ENCODE measurements at regions not wholly inside any gene's neighbourhood (a gene's known extent, or its start where the extent isn't known, plus 50 kb on each side); places are given as distances from the start of the nearest gene placed in this dataset.
"Not testable (repeated sequence)": the region's sequence is repeated elsewhere in the genome, so short reads cannot be mapped to it uniquely, and the experiment has no call there.

- H4K20me1 ChIP-seq (ENCODE audit: control insufficient read depth, extremely low read depth, insufficient read depth, low read length); H3K9ac ChIP-seq (ENCODE audit: insufficient read depth, low read length); H3K79me2 ChIP-seq (ENCODE audit: control insufficient read depth, insufficient read depth, low read length); DNase-seq (ENCODE audit: low read depth in 2 of 2); H3K4me2 ChIP-seq (ENCODE audit: extremely low read depth, insufficient read depth, low read length); H3K4me1 ChIP-seq (ENCODE audit: control insufficient read depth, extremely low read depth, insufficient read depth, low read length); H2AFZ ChIP-seq (ENCODE audit: low read length); H3K4me3 ChIP-seq (replicated peaks in 1 of 4; ENCODE audit: control extremely low read depth in 1 of 4, insufficient read depth in 1 of 4, low read depth in 3 of 4, low read length in 4 of 4); H3K27me3 ChIP-seq (ENCODE audit: control insufficient read depth, insufficient read depth, low read length); H3K36me3 ChIP-seq (ENCODE audit: control insufficient read depth, insufficient read depth, low read length); H3K27ac ChIP-seq (ENCODE audit: insufficient read depth, low read length); H3K9me3 ChIP-seq (ENCODE audit: control insufficient read depth, insufficient read depth, low read depth, low read length): not testable (repeated sequence)
Measured at GRCh38 chr15:83335542-83335941, 51.1 kb upstream of the BNC1 start.

GRCh38 chr15:83339396-83339795 is 54.9 kb upstream of the BNC1 start:
- Histone ChIP-seq H3K9me3 (ENCODE audit: control insufficient read depth, insufficient read depth, low read depth, low read length) (no peaks in the 10 kb centered on the region), H3K4me3 (replicated peaks in 1 of 4; ENCODE audit: control extremely low read depth in 1 of 4, insufficient read depth in 1 of 4, low read depth in 3 of 4, low read length in 4 of 4) (no peak overlapping the region), H3K27ac (ENCODE audit: insufficient read depth, low read length) (no peak overlapping the region), H3K36me3 (ENCODE audit: control insufficient read depth, insufficient read depth, low read length) (no peaks in the 10 kb centered on the region), H3K9ac (ENCODE audit: insufficient read depth, low read length) (no peak overlapping the region), H3K4me1 (ENCODE audit: control insufficient read depth, extremely low read depth, insufficient read depth, low read length) (no peaks in the 10 kb centered on the region), H3K27me3 (ENCODE audit: control insufficient read depth, insufficient read depth, low read length) (no peaks in the 10 kb centered on the region), H3K4me2 (ENCODE audit: extremely low read depth, insufficient read depth, low read length) (no peak overlapping the region), H3K79me2 (ENCODE audit: control insufficient read depth, insufficient read depth, low read length) (no peaks in the 10 kb centered on the region), H4K20me1 (ENCODE audit: control insufficient read depth, extremely low read depth, insufficient read depth, low read length) (no peaks in the 10 kb centered on the region), H2AFZ (ENCODE audit: low read length) (no peak overlapping the region)
- TF ChIP-seq CTCF (conservative IDR thresholded peaks at IDR 0.05 in 1 of 2, IDR thresholded peaks at IDR 0.05 in 1 of 2; ENCODE audit: low read depth in 1 of 2, low read length in 2 of 2) (no peak), EZH2 (IDR thresholded peaks at IDR 0.05; ENCODE audit: low read length, missing control alignments) (no peak)
- DNase-seq (ENCODE audit: low read depth in 2 of 2) = no peak

GRCh38 chr15:83340087-83340486 is 55.6 kb upstream of the BNC1 start:
- Histone ChIP-seq H3K36me3 (ENCODE audit: control insufficient read depth, insufficient read depth, low read length) (no peaks in the 10 kb centered on the region), H3K4me3 (replicated peaks in 1 of 4; ENCODE audit: control extremely low read depth in 1 of 4, insufficient read depth in 1 of 4, low read depth in 3 of 4, low read length in 4 of 4) (no peak overlapping the region), H3K4me2 (ENCODE audit: extremely low read depth, insufficient read depth, low read length) (no peak overlapping the region), H3K27ac (ENCODE audit: insufficient read depth, low read length) (no peak overlapping the region), H2AFZ (ENCODE audit: low read length) (no peak overlapping the region), H3K9me3 (ENCODE audit: control insufficient read depth, insufficient read depth, low read depth, low read length) (no peaks in the 10 kb centered on the region), H3K9ac (ENCODE audit: insufficient read depth, low read length) (no peak overlapping the region), H4K20me1 (ENCODE audit: control insufficient read depth, extremely low read depth, insufficient read depth, low read length) (no peaks in the 10 kb centered on the region), H3K4me1 (ENCODE audit: control insufficient read depth, extremely low read depth, insufficient read depth, low read length) (no peaks in the 10 kb centered on the region), H3K27me3 (ENCODE audit: control insufficient read depth, insufficient read depth, low read length) (no peaks in the 10 kb centered on the region), H3K79me2 (ENCODE audit: control insufficient read depth, insufficient read depth, low read length) (no peaks in the 10 kb centered on the region)
- TF ChIP-seq CTCF (conservative IDR thresholded peaks at IDR 0.05 in 1 of 2, IDR thresholded peaks at IDR 0.05 in 1 of 2; ENCODE audit: low read depth in 1 of 2, low read length in 2 of 2) (no peak), EZH2 (IDR thresholded peaks at IDR 0.05; ENCODE audit: low read length, missing control alignments) (no peak)
- DNase-seq (ENCODE audit: low read depth in 2 of 2) = no peak

- Histone ChIP-seq H2AFZ (ENCODE audit: low read length) (no peak overlapping the region), H3K9me3 (ENCODE audit: control insufficient read depth, insufficient read depth, low read depth, low read length) (no peaks in the 10 kb centered on the region), H3K4me1 (ENCODE audit: control insufficient read depth, extremely low read depth, insufficient read depth, low read length) (no peaks in the 10 kb centered on the region), H3K4me3 (replicated peaks in 1 of 4; ENCODE audit: control extremely low read depth in 1 of 4, insufficient read depth in 1 of 4, low read depth in 3 of 4, low read length in 4 of 4) (no peak overlapping the region), H4K20me1 (ENCODE audit: control insufficient read depth, extremely low read depth, insufficient read depth, low read length) (no peaks in the 10 kb centered on the region), H3K4me2 (ENCODE audit: extremely low read depth, insufficient read depth, low read length) (no peak overlapping the region), H3K27me3 (ENCODE audit: control insufficient read depth, insufficient read depth, low read length) (peaks cover 2% of the 10 kb centered on the region), H3K36me3 (ENCODE audit: control insufficient read depth, insufficient read depth, low read length) (no peaks in the 10 kb centered on the region), H3K9ac (ENCODE audit: insufficient read depth, low read length) (no peak overlapping the region), H3K27ac (ENCODE audit: insufficient read depth, low read length) (no peak overlapping the region), H3K79me2 (ENCODE audit: control insufficient read depth, insufficient read depth, low read length) (no peaks in the 10 kb centered on the region)
- no peak for DNase-seq (ENCODE audit: low read depth in 2 of 2)
- TF ChIP-seq CTCF (conservative IDR thresholded peaks at IDR 0.05 in 1 of 2, IDR thresholded peaks at IDR 0.05 in 1 of 2; ENCODE audit: low read depth in 1 of 2, low read length in 2 of 2) = no peak
- no peak for TF ChIP-seq EZH2 (IDR thresholded peaks at IDR 0.05; ENCODE audit: low read length, missing control alignments)
Measured at GRCh38 chr15:83346342-83346741, 61.9 kb upstream of the BNC1 start.

All from fibroblast of lung (primary cell).